K562 (cell line): ENCODE measurements at regions not wholly inside any gene's neighbourhood (a gene's known extent, or its start where the extent isn't known, plus 50 kb on each side); places are given as distances from the start of the nearest gene placed in this dataset.
A peak's percentile ranks its signal among the peaks of the same experiment; 100 is the strongest.

Source experiments
- ATAC-seq: fragments of 200-7000 bp; cut with Tn5 transposase; 3 replicates; pipeline ENCODE4 v1.9.1; 2020; ENCODE audit warnings: moderate library complexity
- BruUV-seq: library from RNA; stranded (reverse); fragments of 400-500 nt; replicated peaks from 2 replicates; lab custom pipeline; 2021; lab: Mats Ljungman, UMichigan
- CTCF ChIA-PET: fragments of 300-600 bp; formaldehyde crosslinking; extraction: SDS; loops from one replicate; lab custom pipeline; 2021; ENCODE audit warnings: low intra/inter-chr PET ratio; lab: Yijun Ruan, JAX
- POLR2A ChIA-PET: fragments of 300-600, 350-650 bp; sonication (Branson Sonifier 250); formaldehyde crosslinking; extraction: SDS; loops from one replicate; lab custom pipeline; 2021; ENCODE audit warnings: antibody characterized with exemption, inconsistent platforms; lab: Yijun Ruan, JAX
- DNase-seq, 4 experiments: peaks; one replicate each; pipeline versions ENCODE4 v3.0.0 to v3.0.0-alpha.2; 2011 to 2018; ENCODE audit warnings: low spot score in 3 of 4, mixed read lengths in 3 of 4; ENCODE audit errors: extremely low read depth in 1 of 4
- FAIRE-seq: peaks from 2 replicates; lab custom pipeline; 2011; peaks lifted over from hg19 to GRCh38; lab: Jason Lieb, UNC
- H2AFZ ChIP-seq: 2 replicates; pipeline ENCODE4 v1.6.0; 2011; ENCODE audit warnings: low read depth, low read length, control low read depth, inconsistent platforms
- H3K27ac ChIP-seq: fragments of 200-600 bp; 3 replicates; pipeline ENCODE4 v1.8.0; 2011; ENCODE audit warnings: low read depth, mild to moderate bottlenecking, control low read depth, inconsistent platforms, low read length, moderate library complexity, mixed read lengths; ENCODE audit errors: extremely low read depth
- H3K27me3 ChIP-seq, 2 experiments: fragments of 300-600 bp in 1 of 2; 2 replicates in 1 of 2; 3 replicates in 1 of 2; pipeline versions ENCODE4 v1.6.0 to v1.8.0; 2011; ENCODE audit warnings: inconsistent platforms in 2 of 2, low read length in 2 of 2, mild to moderate bottlenecking in 1 of 2, mixed read lengths in 1 of 2, moderate library complexity in 1 of 2; ENCODE audit not compliant: control insufficient read depth in 2 of 2, insufficient read depth in 2 of 2
- H3K36me3 ChIP-seq: fragments of 300-600 bp; 3 replicates; pipeline ENCODE4 v1.8.0; 2011; ENCODE audit warnings: mild to moderate bottlenecking, low read length, inconsistent platforms; ENCODE audit not compliant: control insufficient read depth, insufficient read depth
- H3K4me1 ChIP-seq, 2 experiments: fragments of 200-600 bp in 1 of 2; replicated peaks in 1 of 2; 2 replicates in 1 of 2; 3 replicates in 1 of 2; pipeline versions ENCODE4 v1.5.1 to v1.8.0; 2011; ENCODE audit warnings: inconsistent platforms in 2 of 2, low read length in 2 of 2, mild to moderate bottlenecking in 1 of 2, mixed read lengths in 1 of 2, moderate library complexity in 1 of 2; ENCODE audit not compliant: control insufficient read depth in 2 of 2, insufficient read depth in 2 of 2
- H3K4me2 ChIP-seq: 2 replicates; pipeline ENCODE4 v1.6.1; 2011; ENCODE audit warnings: low read length, control low read depth, inconsistent platforms, mixed read lengths; ENCODE audit not compliant: insufficient read depth
- H3K4me3 ChIP-seq: fragments of 200-600 bp; sonication (generic), shearing (Covaris generic); 2 replicates; pipeline ENCODE4 v1.5.1; 2016; ENCODE audit warnings: control low read depth, inconsistent platforms
- H3K79me2 ChIP-seq: fragments of 200-600 bp; 3 replicates; pipeline ENCODE4 v1.8.0; 2011; ENCODE audit warnings: low read length, inconsistent platforms; ENCODE audit not compliant: control insufficient read depth, insufficient read depth
- H3K9ac ChIP-seq, 2 experiments: 2 replicates each; pipeline versions ENCODE4 v1.6.0 to v1.6.1; 2011; ENCODE audit warnings: low read depth in 2 of 2, low read length in 2 of 2, control low read depth in 1 of 2, inconsistent platforms in 1 of 2, mild to moderate bottlenecking in 1 of 2, mixed read lengths in 1 of 2; ENCODE audit not compliant: insufficient read depth in 1 of 2
- H3K9me1 ChIP-seq: one replicate; pipeline ENCODE4 v1.6.0; 2011; ENCODE audit warnings: inconsistent platforms, mild to moderate bottlenecking, low read length, moderate library complexity; ENCODE audit not compliant: control insufficient read depth, insufficient read depth
- H3K9me3 ChIP-seq: replicated peaks from 2 replicates; pipeline ENCODE4 v1.5.1; 2011; ENCODE audit warnings: low read depth, low read length, inconsistent platforms; ENCODE audit not compliant: control insufficient read depth, insufficient read depth
- H4K20me1 ChIP-seq: replicated peaks from 2 replicates; pipeline ENCODE4 v1.6.1; 2011; ENCODE audit warnings: low read length, inconsistent platforms, mixed read lengths; ENCODE audit not compliant: control insufficient read depth, insufficient read depth
- EP400 ChIP-seq: fragments of 450-650 bp; IDR thresholded peaks from 2 replicates; pipeline ENCODE4 v1.6.1; 2017; ENCODE audit warnings: antibody characterized with exemption, mild to moderate bottlenecking, moderate library complexity
- EWSR1 ChIP-seq: fragments of 450-650 bp; IDR thresholded peaks from 2 replicates; pipeline ENCODE4 v1.6.1; 2018; ENCODE audit warnings: borderline replicate concordance, mild to moderate bottlenecking, low read depth, moderate library complexity; ENCODE audit not compliant: partially characterized antibody
- MTA3 ChIP-seq: fragments of 450-650 bp; formaldehyde crosslinking; IDR thresholded peaks from 2 replicates; pipeline ENCODE4 v1.6.1; 2017; ENCODE audit warnings: mild to moderate bottlenecking, borderline replicate concordance
- RBM25 ChIP-seq: fragments of 200-400 bp; formaldehyde crosslinking; IDR thresholded peaks from 2 replicates; pipeline ENCODE4 v1.6.1; 2018; ENCODE audit warnings: low read length, low read depth, moderate library complexity; ENCODE audit not compliant: severe bottlenecking
- SLC30A9 ChIP-seq: fragments of 250-450 bp; sonication (Bioruptor Pico); IDR thresholded peaks from 2 replicates; pipeline ENCODE4 v1.8.0; 2022; ENCODE audit warnings: mild to moderate bottlenecking, moderate library complexity
- ZNF146 ChIP-seq: IDR thresholded peaks from one replicate; pipeline ENCODE4 v1.6.1; 2018; ENCODE audit warnings: missing compliant biosample characterization; ENCODE audit not compliant: unreplicated experiment
- ZNF586 ChIP-seq: fragments of 450-650 bp; formaldehyde crosslinking; conservative IDR thresholded peaks from 2 replicates; pipeline ENCODE4 v1.4.0; 2020; ENCODE audit warnings: mild to moderate bottlenecking, moderate library complexity
- ZNF778 ChIP-seq: fragments of 450-650 bp; formaldehyde crosslinking; IDR thresholded peaks from 2 replicates; pipeline ENCODE4 v1.4.0; 2020; ENCODE audit warnings: mild to moderate bottlenecking, moderate library complexity
- WGBS: fragments of 100-300 bp; shearing (Covaris generic); methylation state at CpG from one replicate; pipeline ENCODE4 v1.1.6; 2016; ENCODE audit warnings: low coverage, mixed read lengths; ENCODE audit not compliant: insufficient coverage; ENCODE audit errors: missing lambda C conversion rate; 5-methylcytosine and 5-hydroxymethylcytosine counted together
- in situ Hi-C: fragments of 300-500 bp; cut with MboI; formaldehyde crosslinking; loops from 4 replicates; pipeline ENCODE4 v1.15.0; 2018; ENCODE audit warnings: inconsistent platforms, mixed read lengths
- intact Hi-C: fragments of 100-400 bp; cut with micrococcal nuclease; formaldehyde crosslinking; loops from 2 replicates; pipeline ENCODE4 v1.14.2; 2022

GRCh38 chr21:38922474-38923235 lies 116.9 kb downstream of the ETS2 start:
- Histone ChIP-seq H3K9me3 (no peaks in the 10 kb centered on the region), H3K36me3 (no peaks in the 10 kb centered on the region), H3K4me1 (no peaks in the 10 kb centered on the region), H3K9me1 (no peaks in the 10 kb centered on the region), H3K9ac (no peak overlapping the region), H2AFZ (no peak overlapping the region), H3K27me3 (peaks cover 16 to 30% of the 10 kb centered on the region in 2 experiments), H3K4me2 (no peak overlapping the region), H3K4me3 (no peak overlapping the region)
- DNase-seq = no peak
- ATAC-seq = no peak
- CTCF ChIA-PET = no interaction called here
- in situ Hi-C loops (no loop called here), intact Hi-C loops (loop anchor here (10.0 kb wide), 1 partner anchor 202 kb away; no protein-coding TSS in a partner anchor)
- no peak for TF ChIP-seq ZNF586 (CRISPR knock-in tag)
- TF ChIP-seq ZNF778 (CRISPR knock-in tag) = no peak
- no peak for TF ChIP-seq EP400
- peak; percentile 79 for TF ChIP-seq ZNF146 (CRISPR knock-in tag)
- peak; percentile 55 for TF ChIP-seq RBM25
- TF ChIP-seq SLC30A9 (CRISPR knock-in tag) = no peak
- TF ChIP-seq EWSR1 = no peak
- no peak for TF ChIP-seq MTA3
- TF ChIP-seq, all 486 proteins: peak for 2
- no peak for FAIRE-seq
- WGBS = under 1% methylated on average over 6 of the region's 6 CpGs
- H3K27ac ChIP-seq = no peak overlapping the region
- no peaks in the 10 kb centered on the region for H3K79me2 ChIP-seq
- H4K20me1 ChIP-seq = no peaks in the 10 kb centered on the region
- POLR2A ChIA-PET = interaction anchor here (0.6 kb wide), 1 partner anchor 66 kb away, joined by 3 read pairs; no protein-coding TSS in a partner anchor
- BruUV-seq = no TSS peak
